ENCODE measurements at regions not wholly inside any gene's neighbourhood (a gene's known extent, or its start where the extent isn't known, plus 50 kb on each side); places are given as distances from the start of the nearest gene placed in this dataset.

GRCh38 chr12:126949558-126949957 lies 1317.4 kb upstream of the TMEM132C start (continued):
- TF ChIP-seq TBL1XR1 (IDR thresholded peaks at IDR 0.05; ENCODE audit: low read depth, low read length) = no peak
- TF ChIP-seq SUPT20H (IDR thresholded peaks at IDR 0.05; ENCODE audit: borderline replicate concordance, control insufficient read depth, low read depth, low read length) = no peak
- no peak for TF ChIP-seq SMC3 (IDR thresholded peaks at IDR 0.05; ENCODE audit: borderline replicate concordance, low read length)

DNA sequence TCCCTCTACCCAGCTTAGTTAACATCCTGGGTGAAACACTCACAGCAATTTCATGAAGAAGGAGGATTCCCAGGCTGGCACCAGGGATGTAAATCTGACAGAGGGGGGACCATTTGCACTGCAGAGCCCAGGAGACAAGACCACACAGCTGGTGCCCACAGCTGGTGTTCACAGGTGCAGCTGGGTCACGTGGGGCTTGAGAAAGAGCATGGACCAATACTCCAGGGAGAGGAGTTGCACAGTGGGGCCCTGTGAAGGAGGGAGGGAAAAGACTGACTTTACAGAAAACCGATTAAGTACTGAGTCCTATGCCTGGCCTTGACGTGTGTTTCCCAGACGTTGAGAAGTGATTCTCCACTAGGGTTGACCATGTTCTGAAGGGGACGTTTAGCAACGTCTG lies 1316.7 kb upstream of the TMEM132C start:
- no peak overlapping the region for H3K27ac ChIP-seq (ENCODE audit: control insufficient read depth, insufficient read depth)
- H3K9me3 ChIP-seq (replicated peaks; ENCODE audit: control insufficient read depth, insufficient read depth, low read length) = no peaks in the 10 kb centered on the region; the same call in 2 of the 3 replicates
- H3K36me3 ChIP-seq (ENCODE audit: control insufficient read depth in 2 of 2, insufficient read depth in 2 of 2, low read length in 1 of 2) = no peaks in the 10 kb centered on the region
- no peak overlapping the region for H3K4me3 ChIP-seq
- ChIA-PET SMC1A (ENCODE audit: uncharacterized antibody, unreplicated experiment) (no interaction called here), RAD21 (ENCODE audit: unreplicated experiment) (no interaction called here), CTCF (no interaction called here), POLR2A (no interaction called here)
- no TSS peak for BruUV-seq (replicated peaks)
- in situ Hi-C loops (cut with MboI) = no loop called here
- FAIRE-seq (no peak), DNase-seq (ENCODE audit: low read depth, low spot score) (no peak), ATAC-seq (peak; percentile 21; the same call in 1 of the 3 replicates)
- no peaks in the 10 kb centered on the region for H3K27me3 ChIP-seq (replicated peaks in 1 of 2; ENCODE audit: control insufficient read depth in 2 of 2, insufficient read depth in 2 of 2, low read length in 1 of 2)
- no peak overlapping the region for H2AFZ ChIP-seq (ENCODE audit: control insufficient read depth, low read depth, low read length)
- no peaks in the 10 kb centered on the region for H3K79me2 ChIP-seq (ENCODE audit: control insufficient read depth, insufficient read depth, low read length)
- intact Hi-C loops (cut with micrococcal nuclease; ENCODE audit: unreplicated experiment) = no loop called here
- 30% methylated on average over 6 of the region's 6 CpGs for WGBS (ENCODE audit: insufficient coverage, insufficient replicate concordance, low lambda C conversion rate, missing lambda C conversion rate)
- H4K20me1 ChIP-seq (ENCODE audit: control insufficient read depth, insufficient read depth) = no peaks in the 10 kb centered on the region
- no peak overlapping the region for H3K4me2 ChIP-seq (ENCODE audit: control insufficient read depth, insufficient read depth)
- H3K4me1 ChIP-seq (ENCODE audit: control insufficient read depth, insufficient read depth, low read length) = no peaks in the 10 kb centered on the region
- TF ChIP-seq CBX3 (IDR thresholded peaks at IDR 0.05; ENCODE audit: borderline replicate concordance, low read depth) (no peak), STAT3 (IDR thresholded peaks at IDR 0.05; ENCODE audit: low read depth, low read length) (no peak), CREB1 (IDR thresholded peaks at IDR 0.05; ENCODE audit: low read depth) (no peak), CHD2 (IDR thresholded peaks at IDR 0.05; ENCODE audit: borderline replicate concordance, low read depth, low read length) (no peak)
- TF ChIP-seq, protein P1, sequence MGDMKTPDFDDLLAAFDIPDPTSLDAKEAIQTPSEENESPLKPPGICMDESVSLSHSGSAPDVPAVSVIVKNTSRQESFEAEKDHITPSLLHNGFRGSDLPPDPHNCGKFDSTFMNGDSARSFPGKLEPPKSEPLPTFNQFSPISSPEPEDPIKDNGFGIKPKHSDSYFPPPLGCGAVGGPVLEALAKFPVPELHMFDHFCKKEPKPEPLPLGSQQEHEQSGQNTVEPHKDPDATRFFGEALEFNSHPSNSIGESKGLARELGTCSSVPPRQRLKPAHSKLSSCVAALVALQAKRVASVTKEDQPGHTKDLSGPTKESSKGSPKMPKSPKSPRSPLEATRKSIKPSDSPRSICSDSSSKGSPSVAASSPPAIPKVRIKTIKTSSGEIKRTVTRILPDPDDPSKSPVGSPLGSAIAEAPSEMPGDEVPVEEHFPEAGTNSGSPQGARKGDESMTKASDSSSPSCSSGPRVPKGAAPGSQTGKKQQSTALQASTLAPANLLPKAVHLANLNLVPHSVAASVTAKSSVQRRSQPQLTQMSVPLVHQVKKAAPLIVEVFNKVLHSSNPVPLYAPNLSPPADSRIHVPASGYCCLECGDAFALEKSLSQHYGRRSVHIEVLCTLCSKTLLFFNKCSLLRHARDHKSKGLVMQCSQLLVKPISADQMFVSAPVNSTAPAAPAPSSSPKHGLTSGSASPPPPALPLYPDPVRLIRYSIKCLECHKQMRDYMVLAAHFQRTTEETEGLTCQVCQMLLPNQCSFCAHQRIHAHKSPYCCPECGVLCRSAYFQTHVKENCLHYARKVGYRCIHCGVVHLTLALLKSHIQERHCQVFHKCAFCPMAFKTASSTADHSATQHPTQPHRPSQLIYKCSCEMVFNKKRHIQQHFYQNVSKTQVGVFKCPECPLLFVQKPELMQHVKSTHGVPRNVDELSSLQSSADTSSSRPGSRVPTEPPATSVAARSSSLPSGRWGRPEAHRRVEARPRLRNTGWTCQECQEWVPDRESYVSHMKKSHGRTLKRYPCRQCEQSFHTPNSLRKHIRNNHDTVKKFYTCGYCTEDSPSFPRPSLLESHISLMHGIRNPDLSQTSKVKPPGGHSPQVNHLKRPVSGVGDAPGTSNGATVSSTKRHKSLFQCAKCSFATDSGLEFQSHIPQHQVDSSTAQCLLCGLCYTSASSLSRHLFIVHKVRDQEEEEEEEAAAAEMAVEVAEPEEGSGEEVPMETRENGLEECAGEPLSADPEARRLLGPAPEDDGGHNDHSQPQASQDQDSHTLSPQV (IDR thresholded peaks at IDR 0.05) = no peak
- TF ChIP-seq, protein P2, sequence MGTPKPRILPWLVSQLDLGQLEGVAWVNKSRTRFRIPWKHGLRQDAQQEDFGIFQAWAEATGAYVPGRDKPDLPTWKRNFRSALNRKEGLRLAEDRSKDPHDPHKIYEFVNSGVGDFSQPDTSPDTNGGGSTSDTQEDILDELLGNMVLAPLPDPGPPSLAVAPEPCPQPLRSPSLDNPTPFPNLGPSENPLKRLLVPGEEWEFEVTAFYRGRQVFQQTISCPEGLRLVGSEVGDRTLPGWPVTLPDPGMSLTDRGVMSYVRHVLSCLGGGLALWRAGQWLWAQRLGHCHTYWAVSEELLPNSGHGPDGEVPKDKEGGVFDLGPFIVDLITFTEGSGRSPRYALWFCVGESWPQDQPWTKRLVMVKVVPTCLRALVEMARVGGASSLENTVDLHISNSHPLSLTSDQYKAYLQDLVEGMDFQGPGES (IDR thresholded peaks at IDR 0.05) = no peak
- H3K9ac ChIP-seq (ENCODE audit: control insufficient read depth, insufficient read depth, low read length) = no peak overlapping the region
